GM10248 (cell line): ENCODE measurements at regions not wholly inside any gene's neighbourhood (a gene's known extent, or its start where the extent isn't known, plus 50 kb on each side); places are given as distances from the start of the nearest gene placed in this dataset.

ENCODE experiments used
- CTCF ChIA-PET: fragments of 300-600 bp; sonication (Branson Sonifier 250); formaldehyde crosslinking; extraction: SDS; loops from one replicate; lab custom pipeline; 2021; ENCODE audit warnings: antibody characterized with exemption; lab: Yijun Ruan, JAX
- POLR2A ChIA-PET: fragments of 350-650 bp; sonication (Branson Sonifier 250); formaldehyde crosslinking; extraction: SDS; loops from one replicate; lab custom pipeline; 2020; ENCODE audit warnings: antibody characterized with exemption; lab: Yijun Ruan, JAX
- DNase-seq: peaks from one replicate; pipeline ENCODE4 v3.0.0; 2012; ENCODE audit errors: extremely low spot score
- TF ChIP-seq, protein P1 (sequence below): IDR thresholded peaks from 2 replicates; pipeline ENCODE4 v1.5.1; 2012; ENCODE audit warnings: mild to moderate bottlenecking, low read depth; ENCODE audit errors: extremely low read depth, missing control alignments, control extremely low read depth

DNA sequence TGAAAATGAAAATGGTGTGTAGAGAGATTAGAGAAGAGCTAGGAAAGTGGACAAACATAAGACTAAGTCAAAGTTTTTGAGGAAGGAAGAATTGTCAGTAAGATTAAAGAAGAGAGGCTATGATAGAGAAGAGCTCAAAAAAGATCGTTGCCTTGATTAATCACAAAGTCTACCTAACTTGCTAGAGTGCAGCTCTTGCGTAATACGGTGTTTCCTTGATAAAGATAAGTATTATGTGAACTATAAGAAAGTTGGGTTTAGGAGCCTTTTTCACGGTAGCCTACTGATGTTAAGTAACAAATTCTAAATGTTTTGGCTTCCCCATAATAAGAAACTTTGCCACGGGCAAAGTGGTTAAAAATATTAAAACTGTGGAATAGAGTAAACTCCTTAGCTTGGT lies 226.4 kb upstream of the NRXN1 start:
- TF ChIP-seq, protein P1, sequence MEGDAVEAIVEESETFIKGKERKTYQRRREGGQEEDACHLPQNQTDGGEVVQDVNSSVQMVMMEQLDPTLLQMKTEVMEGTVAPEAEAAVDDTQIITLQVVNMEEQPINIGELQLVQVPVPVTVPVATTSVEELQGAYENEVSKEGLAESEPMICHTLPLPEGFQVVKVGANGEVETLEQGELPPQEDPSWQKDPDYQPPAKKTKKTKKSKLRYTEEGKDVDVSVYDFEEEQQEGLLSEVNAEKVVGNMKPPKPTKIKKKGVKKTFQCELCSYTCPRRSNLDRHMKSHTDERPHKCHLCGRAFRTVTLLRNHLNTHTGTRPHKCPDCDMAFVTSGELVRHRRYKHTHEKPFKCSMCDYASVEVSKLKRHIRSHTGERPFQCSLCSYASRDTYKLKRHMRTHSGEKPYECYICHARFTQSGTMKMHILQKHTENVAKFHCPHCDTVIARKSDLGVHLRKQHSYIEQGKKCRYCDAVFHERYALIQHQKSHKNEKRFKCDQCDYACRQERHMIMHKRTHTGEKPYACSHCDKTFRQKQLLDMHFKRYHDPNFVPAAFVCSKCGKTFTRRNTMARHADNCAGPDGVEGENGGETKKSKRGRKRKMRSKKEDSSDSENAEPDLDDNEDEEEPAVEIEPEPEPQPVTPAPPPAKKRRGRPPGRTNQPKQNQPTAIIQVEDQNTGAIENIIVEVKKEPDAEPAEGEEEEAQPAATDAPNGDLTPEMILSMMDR: no peak
- no peak for DNase-seq
- POLR2A ChIA-PET: no interaction called here
- CTCF ChIA-PET: no interaction called here

DNA sequence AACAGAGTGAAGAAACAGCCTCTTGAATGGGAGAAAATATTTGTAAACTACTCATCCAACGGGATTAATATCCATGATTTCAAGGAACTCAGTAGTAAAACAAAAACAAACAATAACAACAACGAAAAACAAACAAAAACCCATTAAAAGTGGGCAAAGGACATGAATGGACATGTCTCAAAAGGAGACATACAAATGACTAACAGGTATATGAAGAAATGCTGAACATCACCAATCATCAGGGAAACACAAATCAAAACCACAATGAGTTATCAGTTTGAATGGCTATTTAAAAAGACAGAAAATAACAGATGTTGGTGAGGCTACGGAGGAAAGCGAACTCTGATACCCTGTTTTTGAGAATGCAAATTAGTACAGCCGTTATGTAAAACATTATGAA lies 224.8 kb upstream of the NRXN1 start:
- TF ChIP-seq, protein P1: no peak
- POLR2A ChIA-PET: no interaction called here
- CTCF ChIA-PET: no interaction called here
- no peak for DNase-seq

DNA sequence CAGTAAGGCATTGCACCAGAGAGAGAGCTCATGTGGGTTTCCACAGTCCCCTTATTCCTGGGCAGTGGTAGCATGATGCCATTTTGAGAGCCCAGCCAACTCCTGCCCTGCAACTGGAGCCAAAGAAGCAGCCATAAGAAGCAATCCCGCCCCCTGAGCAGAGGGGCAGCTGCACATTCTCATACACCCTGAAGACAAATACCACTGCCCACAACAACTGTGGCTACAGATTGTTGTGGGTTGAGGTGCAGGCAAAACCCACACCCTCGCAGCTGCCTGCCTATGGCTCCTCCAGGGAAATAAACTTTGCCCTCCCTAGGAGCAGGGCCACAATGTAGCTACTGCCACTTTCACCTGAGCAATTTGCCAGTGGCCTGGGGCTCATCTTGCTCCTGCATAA lies 219.4 kb upstream of the NRXN1 start:
- TF ChIP-seq, protein P1: no peak
- DNase-seq: no peak
- POLR2A ChIA-PET: no interaction called here
- CTCF ChIA-PET: interaction anchor here (0.7 kb wide), 1 partner anchor 19 kb away, joined by 3 read pairs; no protein-coding TSS in a partner anchor

DNA sequence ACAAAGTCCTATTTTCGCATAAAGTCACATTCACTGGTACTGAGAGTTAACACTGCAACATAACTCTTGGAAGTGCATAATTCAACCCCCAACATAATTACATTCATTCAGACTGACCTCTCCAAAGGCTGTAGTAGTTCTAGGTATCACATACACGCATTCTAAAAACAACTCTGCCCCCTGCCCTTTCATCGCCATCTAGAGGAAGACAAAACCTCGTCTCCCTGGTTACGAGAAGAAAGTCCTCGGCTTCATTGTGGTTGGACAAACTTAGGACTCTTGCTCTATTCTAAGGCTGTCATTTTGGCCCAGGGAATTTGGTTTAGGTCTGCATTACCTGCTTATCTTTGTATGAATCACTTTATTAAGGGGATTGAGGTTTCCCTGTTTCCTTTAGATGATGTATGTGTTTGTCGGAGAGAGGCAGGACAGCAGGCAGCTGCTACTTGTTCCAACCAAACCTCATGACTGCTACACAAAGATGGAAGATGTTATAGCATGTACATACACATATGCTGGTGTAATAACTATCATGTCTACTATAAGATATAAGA lies 215.4 kb upstream of the NRXN1 start:
- ChIA-PET POLR2A (no interaction called here), CTCF (no interaction called here)

DNA sequence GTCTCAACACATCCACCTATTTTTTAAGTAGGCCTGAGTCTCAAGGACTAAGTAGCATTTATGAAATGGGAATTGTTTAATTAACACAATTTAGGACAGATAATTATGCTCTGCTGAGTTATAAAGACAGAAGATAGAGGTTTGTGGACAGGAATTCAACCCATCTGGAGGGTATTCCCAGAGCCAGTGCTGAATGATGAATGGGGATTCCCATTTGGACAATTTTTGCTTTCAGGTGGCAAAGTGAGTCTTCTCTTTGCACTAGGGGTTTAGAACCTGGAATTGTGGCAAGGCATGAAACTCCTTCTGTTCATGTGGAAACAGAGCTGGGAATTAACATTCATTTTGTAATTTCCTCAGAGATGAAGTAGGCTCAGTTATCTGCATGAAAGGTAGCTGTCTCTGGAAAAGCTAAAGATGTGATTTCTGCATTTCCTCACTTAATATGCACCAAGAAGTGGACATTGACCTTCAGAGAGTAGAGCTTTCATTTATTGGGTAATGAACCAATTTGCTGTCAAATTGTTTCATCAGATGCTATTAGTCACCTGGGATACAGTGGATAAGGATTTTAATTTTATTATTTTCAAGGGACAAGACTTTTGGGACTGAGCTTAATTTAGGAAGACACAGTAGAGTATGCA lies 212.1 kb upstream of the NRXN1 start:
- CTCF ChIA-PET: interaction anchor here (1.8 to 1.9 kb wide), 2 partner anchors 13 to 44 kb away, joined by 4 to 5 read pairs; no protein-coding TSS in a partner anchor

More for the DNA sequence above, 215.4 kb upstream of the NRXN1 start:
- no peak for DNase-seq
- TF ChIP-seq, protein P1: no peak

DNA sequence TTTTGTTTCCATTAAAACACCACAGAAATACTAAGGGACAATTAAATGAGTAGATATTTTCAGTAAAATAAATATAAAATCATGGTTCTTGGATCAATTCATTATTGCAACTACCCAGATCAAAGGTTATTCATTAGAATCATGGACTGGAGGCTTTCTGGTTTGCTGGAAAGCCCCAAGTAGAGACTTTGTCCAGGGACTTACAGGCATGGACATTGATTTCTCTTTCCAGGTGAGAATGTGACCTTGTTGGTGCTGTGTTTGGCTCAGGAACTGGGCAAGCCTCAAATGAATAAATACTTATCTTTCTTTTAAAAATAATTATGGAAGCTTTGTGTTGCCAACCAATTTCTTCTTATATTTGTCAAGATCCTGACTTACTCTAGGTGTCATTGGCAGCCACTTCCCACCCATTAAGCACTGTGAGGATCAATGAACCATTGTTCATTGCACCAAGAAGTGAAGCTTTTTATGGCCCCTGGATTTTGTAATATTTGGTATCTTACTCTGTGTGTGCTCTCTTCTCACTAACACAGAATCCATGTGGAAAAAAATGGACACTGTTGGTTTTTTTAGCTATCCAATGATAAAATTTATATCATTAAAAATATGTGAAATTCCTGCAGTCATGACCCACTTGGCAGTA lies 205.8 kb upstream of the NRXN1 start:
- TF ChIP-seq, protein P1: no peak
- POLR2A ChIA-PET: no interaction called here
- CTCF ChIA-PET: no interaction called here
- DNase-seq: no peak

More for the DNA sequence above, 212.1 kb upstream of the NRXN1 start:
- no peak for DNase-seq
- POLR2A ChIA-PET: no interaction called here
- TF ChIP-seq, protein P1: no peak
